Liver (tissue), 8 donors: ENCODE measurements at regions not wholly inside any gene's neighbourhood (a gene's known extent, or its start where the extent isn't known, plus 50 kb on each side); places are given as distances from the start of the nearest gene placed in this dataset.

ENCODE experiments used
- DNase-seq: peaks from one replicate; pipeline ENCODE4 v3.0.0-alpha.2; 2017; ENCODE audit warnings: low spot score
- H3K27ac ChIP-seq, 2 donors: one replicate each; pipeline ENCODE4 v1.7.0; 2013; ENCODE audit warnings: inconsistent platforms in 2 of 2, low read length in 2 of 2, control low read depth in 1 of 2, low read depth in 1 of 2, mild to moderate bottlenecking in 1 of 2
- H3K27me3 ChIP-seq, 4 donors: one replicate each; pipeline versions ENCODE4 v1.6.1 to v1.7.0; 2013; ENCODE audit warnings: low read length in 3 of 4, inconsistent platforms in 1 of 4, mild to moderate bottlenecking in 1 of 4, moderate library complexity in 1 of 4; ENCODE audit not compliant: control insufficient read depth in 4 of 4, insufficient read depth in 4 of 4
- H3K36me3 ChIP-seq, 4 donors: one replicate each; pipeline versions ENCODE4 v1.6.1 to v1.7.0; 2013; ENCODE audit warnings: low read length in 3 of 4, mild to moderate bottlenecking in 3 of 4, low read depth in 1 of 4, moderate library complexity in 1 of 4; ENCODE audit not compliant: control insufficient read depth in 4 of 4, insufficient read depth in 3 of 4
- H3K4me1 ChIP-seq, 4 donors: one replicate each; pipeline versions ENCODE4 v1.6.1 to v1.7.0; 2013; ENCODE audit warnings: low read length in 3 of 4, mild to moderate bottlenecking in 3 of 4, moderate library complexity in 1 of 4; ENCODE audit not compliant: control insufficient read depth in 4 of 4, insufficient read depth in 4 of 4
- H3K4me3 ChIP-seq, 3 donors: one replicate each; pipeline versions ENCODE4 v1.6.1 to v1.7.0; 2013; ENCODE audit warnings: low read length in 3 of 3, control low read depth in 1 of 3, low read depth in 1 of 3, mild to moderate bottlenecking in 1 of 3
- H3K9ac ChIP-seq, 2 donors: one replicate each; pipeline ENCODE4 v1.7.0; 2013; ENCODE audit warnings: low read length in 2 of 2, mild to moderate bottlenecking in 2 of 2, moderate library complexity in 2 of 2, control low read depth in 1 of 2, low read depth in 1 of 2
- H3K9me3 ChIP-seq, 4 donors: one replicate each; pipeline versions ENCODE4 v1.6.1 to v1.7.0; 2013; ENCODE audit warnings: low read length in 3 of 4; ENCODE audit not compliant: control insufficient read depth in 4 of 4
- EGR1 ChIP-seq, 2 donors: IDR thresholded peaks; 2 replicates each; pipeline ENCODE4 v1.6.1; 2016 to 2018; ENCODE audit warnings: antibody characterized with exemption in 2 of 2, low read depth in 2 of 2
- FOXA1 ChIP-seq: IDR thresholded peaks from 2 replicates; pipeline ENCODE4 v1.6.1; 2016; ENCODE audit warnings: antibody characterized with exemption
- FOXA2 ChIP-seq: IDR thresholded peaks from 2 replicates; pipeline ENCODE4 v1.6.1; 2016; ENCODE audit warnings: antibody characterized with exemption
- GABPA ChIP-seq, 2 donors: IDR thresholded peaks in 1 of 2; conservative IDR thresholded peaks in 1 of 2; 2 replicates each; pipeline ENCODE4 v1.6.1; 2016; ENCODE audit warnings: antibody characterized with exemption in 2 of 2, mild to moderate bottlenecking in 1 of 2, moderate library complexity in 1 of 2
- HNF4A ChIP-seq, 2 donors: conservative IDR thresholded peaks; 2 replicates each; pipeline ENCODE4 v1.6.1; 2016; ENCODE audit warnings: antibody characterized with exemption in 2 of 2, mild to moderate bottlenecking in 2 of 2
- HNF4G ChIP-seq: IDR thresholded peaks from 2 replicates; pipeline ENCODE4 v1.6.1; 2016; ENCODE audit warnings: antibody characterized with exemption
- JUND ChIP-seq, 2 donors: IDR thresholded peaks; 2 replicates each; pipeline ENCODE4 v1.6.1; 2016; ENCODE audit warnings: antibody characterized with exemption in 2 of 2
- NR2F2 ChIP-seq: IDR thresholded peaks from 2 replicates; pipeline ENCODE4 v1.6.1; 2016; ENCODE audit warnings: antibody characterized with exemption
- RAD21 ChIP-seq, 2 donors: IDR thresholded peaks; 2 replicates each; pipeline ENCODE4 v1.6.1; 2016; ENCODE audit warnings: antibody characterized with exemption in 2 of 2, mild to moderate bottlenecking in 2 of 2
- RXRA ChIP-seq, 2 donors: IDR thresholded peaks; 2 replicates each; pipeline ENCODE4 v1.6.1; 2017 to 2018; ENCODE audit warnings: antibody characterized with exemption in 2 of 2, mild to moderate bottlenecking in 1 of 2
- SP1 ChIP-seq: IDR thresholded peaks from 2 replicates; pipeline ENCODE4 v1.6.1; 2018; ENCODE audit warnings: antibody characterized with exemption, mild to moderate bottlenecking
- TAF1 ChIP-seq: conservative IDR thresholded peaks from 2 replicates; pipeline ENCODE4 v1.6.1; 2016; ENCODE audit warnings: antibody characterized with exemption, mild to moderate bottlenecking
- YY1 ChIP-seq: IDR thresholded peaks from 2 replicates; pipeline ENCODE4 v1.6.1; 2016; ENCODE audit warnings: antibody characterized with exemption, mild to moderate bottlenecking
- WGBS: extraction: QIAGEN DNeasy Blood & Tissue Kit; methylation state at CpG from one replicate; pipeline ENCODE4 v1.1.7; 2013; 5-methylcytosine and 5-hydroxymethylcytosine counted together
- TF ChIP-seq, protein P1 (sequence below): IDR thresholded peaks from 2 replicates; pipeline ENCODE4 v1.6.1; 2016; ENCODE audit warnings: antibody characterized with exemption, mild to moderate bottlenecking
- TF ChIP-seq, protein P2 (sequence below): IDR thresholded peaks from 2 replicates; pipeline ENCODE4 v1.6.1; 2016; ENCODE audit warnings: antibody characterized with exemption
- TF ChIP-seq, protein P3 (sequence below): fragments of 150-350 bp; IDR thresholded peaks from 2 replicates; pipeline ENCODE4 v1.5.1; 2017; ENCODE audit warnings: improper control_type of control experiment, low read depth, low read length; ENCODE audit not compliant: missing input control
- TF ChIP-seq, protein P4 (sequence below): IDR thresholded peaks from 2 replicates; pipeline ENCODE4 v1.6.1; 2016; ENCODE audit warnings: antibody characterized with exemption
- TF ChIP-seq, protein P5 (sequence below): IDR thresholded peaks from 2 replicates; pipeline ENCODE4 v1.6.1; 2016; ENCODE audit warnings: antibody characterized with exemption
- donor health status: healthy.
- donor health status: healthy.
- donor health status: healthy.
- donor health status: healthy.
- donor health status: healthy.

DNA sequence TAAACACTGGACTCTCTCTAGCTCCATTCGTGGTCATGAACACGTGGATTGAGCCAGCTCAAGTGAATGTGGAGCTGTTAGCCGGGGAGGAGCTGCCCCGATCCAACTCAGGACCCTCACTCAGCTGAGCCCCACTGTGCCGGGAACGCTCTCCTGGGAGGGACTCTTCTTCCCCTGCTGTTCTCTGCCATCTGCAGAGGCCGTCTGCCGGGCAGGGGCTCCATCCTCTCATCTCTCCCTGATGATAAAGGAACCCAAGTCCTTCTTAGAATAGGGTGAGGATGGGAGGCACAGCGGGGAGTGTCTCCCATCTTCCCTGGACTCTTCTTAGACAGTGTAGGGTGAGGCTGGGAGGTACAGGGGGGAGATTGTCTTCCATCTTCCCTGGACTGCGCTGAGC lies 120.5 kb upstream of the IRX4 start:
- no peaks in the 10 kb centered on the region for H3K36me3 ChIP-seq
- DNase-seq, result no peak
- no peak overlapping the region for H3K27ac ChIP-seq
- 71% methylated on average over 10 of the region's 10 CpGs for WGBS
- H3K27me3 ChIP-seq, result peaks cover 0 to 6% (median 1%) of the 10 kb centered on the region in 4 donors
- peaks cover 0 to 3% (median 0%) of the 10 kb centered on the region in 4 donors for H3K9me3 ChIP-seq
- no peak overlapping the region for H3K4me3 ChIP-seq
- TF ChIP-seq TAF1 (no peak), HNF4G (no peak), RAD21 (IDR thresholded peaks at IDR 0.05) (no peak), HNF4A (conservative IDR thresholded peaks at IDR 0.05) (no peak), NR2F2 (no peak), EGR1 (IDR thresholded peaks at IDR 0.05; ENCODE audit: low read depth in 2 of 2) (no peak), GABPA (IDR thresholded peaks at IDR 0.05 in 1 of 2, conservative IDR thresholded peaks at IDR 0.05 in 1 of 2) (no peak), JUND (IDR thresholded peaks at IDR 0.05) (no peak), FOXA2 (no peak), YY1 (no peak), FOXA1 (no peak), RXRA (IDR thresholded peaks at IDR 0.05) (no peak), SP1 (no peak)
- TF ChIP-seq, protein P1, sequence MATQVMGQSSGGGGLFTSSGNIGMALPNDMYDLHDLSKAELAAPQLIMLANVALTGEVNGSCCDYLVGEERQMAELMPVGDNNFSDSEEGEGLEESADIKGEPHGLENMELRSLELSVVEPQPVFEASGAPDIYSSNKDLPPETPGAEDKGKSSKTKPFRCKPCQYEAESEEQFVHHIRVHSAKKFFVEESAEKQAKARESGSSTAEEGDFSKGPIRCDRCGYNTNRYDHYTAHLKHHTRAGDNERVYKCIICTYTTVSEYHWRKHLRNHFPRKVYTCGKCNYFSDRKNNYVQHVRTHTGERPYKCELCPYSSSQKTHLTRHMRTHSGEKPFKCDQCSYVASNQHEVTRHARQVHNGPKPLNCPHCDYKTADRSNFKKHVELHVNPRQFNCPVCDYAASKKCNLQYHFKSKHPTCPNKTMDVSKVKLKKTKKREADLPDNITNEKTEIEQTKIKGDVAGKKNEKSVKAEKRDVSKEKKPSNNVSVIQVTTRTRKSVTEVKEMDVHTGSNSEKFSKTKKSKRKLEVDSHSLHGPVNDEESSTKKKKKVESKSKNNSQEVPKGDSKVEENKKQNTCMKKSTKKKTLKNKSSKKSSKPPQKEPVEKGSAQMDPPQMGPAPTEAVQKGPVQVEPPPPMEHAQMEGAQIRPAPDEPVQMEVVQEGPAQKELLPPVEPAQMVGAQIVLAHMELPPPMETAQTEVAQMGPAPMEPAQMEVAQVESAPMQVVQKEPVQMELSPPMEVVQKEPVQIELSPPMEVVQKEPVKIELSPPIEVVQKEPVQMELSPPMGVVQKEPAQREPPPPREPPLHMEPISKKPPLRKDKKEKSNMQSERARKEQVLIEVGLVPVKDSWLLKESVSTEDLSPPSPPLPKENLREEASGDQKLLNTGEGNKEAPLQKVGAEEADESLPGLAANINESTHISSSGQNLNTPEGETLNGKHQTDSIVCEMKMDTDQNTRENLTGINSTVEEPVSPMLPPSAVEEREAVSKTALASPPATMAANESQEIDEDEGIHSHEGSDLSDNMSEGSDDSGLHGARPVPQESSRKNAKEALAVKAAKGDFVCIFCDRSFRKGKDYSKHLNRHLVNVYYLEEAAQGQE, result no peak
- TF ChIP-seq, protein P2, sequence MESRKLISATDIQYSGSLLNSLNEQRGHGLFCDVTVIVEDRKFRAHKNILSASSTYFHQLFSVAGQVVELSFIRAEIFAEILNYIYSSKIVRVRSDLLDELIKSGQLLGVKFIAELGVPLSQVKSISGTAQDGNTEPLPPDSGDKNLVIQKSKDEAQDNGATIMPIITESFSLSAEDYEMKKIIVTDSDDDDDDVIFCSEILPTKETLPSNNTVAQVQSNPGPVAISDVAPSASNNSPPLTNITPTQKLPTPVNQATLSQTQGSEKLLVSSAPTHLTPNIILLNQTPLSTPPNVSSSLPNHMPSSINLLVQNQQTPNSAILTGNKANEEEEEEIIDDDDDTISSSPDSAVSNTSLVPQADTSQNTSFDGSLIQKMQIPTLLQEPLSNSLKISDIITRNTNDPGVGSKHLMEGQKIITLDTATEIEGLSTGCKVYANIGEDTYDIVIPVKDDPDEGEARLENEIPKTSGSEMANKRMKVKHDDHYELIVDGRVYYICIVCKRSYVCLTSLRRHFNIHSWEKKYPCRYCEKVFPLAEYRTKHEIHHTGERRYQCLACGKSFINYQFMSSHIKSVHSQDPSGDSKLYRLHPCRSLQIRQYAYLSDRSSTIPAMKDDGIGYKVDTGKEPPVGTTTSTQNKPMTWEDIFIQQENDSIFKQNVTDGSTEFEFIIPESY, result no peak
- TF ChIP-seq, protein P3, sequence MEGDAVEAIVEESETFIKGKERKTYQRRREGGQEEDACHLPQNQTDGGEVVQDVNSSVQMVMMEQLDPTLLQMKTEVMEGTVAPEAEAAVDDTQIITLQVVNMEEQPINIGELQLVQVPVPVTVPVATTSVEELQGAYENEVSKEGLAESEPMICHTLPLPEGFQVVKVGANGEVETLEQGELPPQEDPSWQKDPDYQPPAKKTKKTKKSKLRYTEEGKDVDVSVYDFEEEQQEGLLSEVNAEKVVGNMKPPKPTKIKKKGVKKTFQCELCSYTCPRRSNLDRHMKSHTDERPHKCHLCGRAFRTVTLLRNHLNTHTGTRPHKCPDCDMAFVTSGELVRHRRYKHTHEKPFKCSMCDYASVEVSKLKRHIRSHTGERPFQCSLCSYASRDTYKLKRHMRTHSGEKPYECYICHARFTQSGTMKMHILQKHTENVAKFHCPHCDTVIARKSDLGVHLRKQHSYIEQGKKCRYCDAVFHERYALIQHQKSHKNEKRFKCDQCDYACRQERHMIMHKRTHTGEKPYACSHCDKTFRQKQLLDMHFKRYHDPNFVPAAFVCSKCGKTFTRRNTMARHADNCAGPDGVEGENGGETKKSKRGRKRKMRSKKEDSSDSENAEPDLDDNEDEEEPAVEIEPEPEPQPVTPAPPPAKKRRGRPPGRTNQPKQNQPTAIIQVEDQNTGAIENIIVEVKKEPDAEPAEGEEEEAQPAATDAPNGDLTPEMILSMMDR, result no peak
- TF ChIP-seq, protein P4, sequence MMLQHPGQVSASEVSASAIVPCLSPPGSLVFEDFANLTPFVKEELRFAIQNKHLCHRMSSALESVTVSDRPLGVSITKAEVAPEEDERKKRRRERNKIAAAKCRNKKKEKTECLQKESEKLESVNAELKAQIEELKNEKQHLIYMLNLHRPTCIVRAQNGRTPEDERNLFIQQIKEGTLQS, result no peak
- TF ChIP-seq, protein P5, sequence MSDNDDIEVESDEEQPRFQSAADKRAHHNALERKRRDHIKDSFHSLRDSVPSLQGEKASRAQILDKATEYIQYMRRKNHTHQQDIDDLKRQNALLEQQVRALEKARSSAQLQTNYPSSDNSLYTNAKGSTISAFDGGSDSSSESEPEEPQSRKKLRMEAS, result no peak
- no peaks in the 10 kb centered on the region for H3K4me1 ChIP-seq
- H3K9ac ChIP-seq, result no peak overlapping the region
